ENCODE measurements at regions not wholly inside any gene's neighbourhood (a gene's known extent, or its start where the extent isn't known, plus 50 kb on each side); places are given as distances from the start of the nearest gene placed in this dataset.
"Not testable (repeated sequence)": the region's sequence is repeated elsewhere in the genome, so short reads cannot be mapped to it uniquely, and the experiment has no call there.

DNA sequence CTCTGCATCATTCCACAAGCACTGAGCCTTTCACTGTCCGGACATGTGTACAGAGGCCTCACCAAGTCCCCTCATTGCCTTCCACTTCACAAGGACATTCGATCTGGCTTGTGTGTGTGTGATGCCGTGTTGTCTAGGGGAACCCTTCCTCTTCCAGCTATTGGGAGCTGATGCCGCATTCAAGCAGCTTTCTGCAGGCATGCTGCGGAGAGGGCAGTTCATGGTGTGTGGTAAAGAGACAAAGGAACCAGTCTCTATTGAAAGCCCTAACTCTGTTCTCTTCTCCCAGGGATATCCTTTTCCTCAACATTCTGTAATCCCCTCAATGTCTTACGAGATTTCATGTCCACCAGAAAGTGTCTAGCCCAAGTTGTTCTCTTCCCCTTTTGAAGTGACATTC is 141.6 kb downstream of the ALOX5 start:
- DNase-seq (ENCODE audit: low read depth), result no peak

DNA sequence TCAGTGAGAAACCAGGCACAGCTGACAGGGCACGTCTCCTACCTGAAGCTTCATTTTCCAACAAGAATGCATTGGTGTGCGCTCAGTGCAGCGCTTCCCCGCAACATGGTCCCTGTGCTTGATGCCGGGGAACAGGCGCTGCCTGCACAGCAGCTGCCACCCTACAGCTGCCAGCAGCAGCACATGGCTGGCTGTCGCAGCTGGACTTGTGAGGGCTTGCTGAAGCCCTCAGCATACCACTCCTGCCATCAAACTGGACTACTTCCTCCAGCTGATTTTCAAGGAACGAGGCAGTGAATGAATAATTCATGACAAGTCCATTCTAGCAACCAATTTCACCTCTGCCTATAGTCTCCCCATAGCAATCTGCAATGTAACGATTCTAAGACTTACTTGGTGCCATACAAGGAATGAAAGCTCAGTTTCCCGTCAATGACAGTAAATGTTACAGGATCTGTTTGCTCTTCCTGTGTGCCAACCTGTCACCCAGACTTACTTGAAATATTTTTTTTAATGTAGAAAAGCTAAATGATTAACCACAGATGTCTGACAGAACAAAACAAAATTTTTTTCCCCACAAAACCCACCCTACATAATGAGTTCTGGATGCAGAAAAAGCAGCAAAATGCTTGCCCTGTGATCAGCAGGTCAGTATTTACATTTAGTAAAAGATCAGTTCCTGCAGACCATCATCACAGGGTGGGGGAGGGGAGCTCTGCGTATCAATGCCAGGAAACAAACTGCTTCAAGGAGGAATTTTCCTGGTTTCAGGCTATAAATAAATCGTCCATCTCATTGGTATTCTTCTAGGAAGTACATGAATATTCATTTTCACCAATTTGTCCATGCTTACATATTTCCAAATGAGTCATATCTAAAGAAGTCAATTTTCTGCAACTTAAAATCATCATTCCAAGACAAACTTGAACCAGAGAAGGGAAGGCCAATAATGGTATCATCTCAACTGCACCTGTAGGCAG is 140.6 kb downstream of the ALOX5 start:
- DNase-seq (ENCODE audit: low read depth), result peak; percentile 62

DNA sequence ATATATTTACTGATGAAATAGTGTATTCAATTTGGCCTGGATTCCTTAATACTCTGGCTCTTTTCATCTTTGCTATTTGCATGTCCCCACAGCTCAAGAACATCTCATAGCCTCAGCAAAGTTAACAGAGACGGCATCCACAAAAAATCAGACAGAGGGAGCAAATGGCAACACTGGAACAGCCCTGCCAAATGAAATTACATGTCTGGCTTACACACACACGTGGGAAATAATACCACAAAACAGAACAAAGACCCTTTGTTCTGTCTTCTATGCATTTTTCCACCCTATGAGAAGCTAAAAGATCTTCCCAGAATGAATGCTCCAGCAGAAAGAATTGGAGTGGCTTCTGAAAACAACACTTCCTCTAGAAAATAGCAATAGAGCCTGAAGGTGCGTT is 139.5 kb downstream of the ALOX5 start:
- DNase-seq (ENCODE audit: low read depth), result no peak

DNA sequence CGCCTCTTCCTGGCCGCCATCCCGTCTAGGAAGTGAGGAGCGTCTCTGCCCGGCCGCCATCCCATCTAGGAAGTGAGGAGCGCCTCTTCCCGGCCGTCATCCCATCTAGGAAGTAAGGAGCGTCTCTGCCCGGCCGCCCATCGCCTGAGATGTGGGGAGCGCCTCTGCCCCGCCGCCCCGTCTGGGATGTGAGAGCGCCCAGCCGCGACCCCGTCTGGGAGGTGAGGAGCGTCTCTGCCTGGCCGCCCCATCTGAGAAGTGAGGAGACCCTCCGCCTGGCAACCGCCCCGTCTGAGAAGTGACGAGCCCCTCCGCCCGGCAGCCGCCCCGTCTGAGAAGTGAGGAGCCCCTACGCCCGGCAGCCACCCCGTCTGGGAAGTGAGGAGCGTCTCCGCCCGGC is 137.9 kb downstream of the ALOX5 start:
- not testable (repeated sequence) for DNase-seq (ENCODE audit: low read depth)

DNA sequence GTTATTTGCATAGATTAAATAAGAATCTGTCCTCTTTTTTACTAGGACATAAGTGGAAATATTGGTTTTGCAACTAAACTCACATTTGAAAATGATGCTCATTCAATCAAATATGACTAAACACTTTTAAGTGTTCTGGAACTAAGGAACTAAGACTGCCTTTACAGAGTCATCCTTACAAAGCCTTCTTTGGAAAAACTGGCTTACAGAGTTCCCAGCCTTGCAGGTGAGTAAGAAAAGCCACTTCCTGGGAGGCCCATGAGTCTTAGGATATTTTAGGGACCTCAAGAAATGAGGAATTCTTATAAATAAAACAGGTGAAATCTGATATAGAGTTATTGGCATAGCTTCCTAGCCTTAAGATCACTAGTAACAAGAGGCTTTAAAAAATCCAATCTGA is 135.5 kb downstream of the ALOX5 start:
- no peak for DNase-seq (ENCODE audit: low read depth)

DNA sequence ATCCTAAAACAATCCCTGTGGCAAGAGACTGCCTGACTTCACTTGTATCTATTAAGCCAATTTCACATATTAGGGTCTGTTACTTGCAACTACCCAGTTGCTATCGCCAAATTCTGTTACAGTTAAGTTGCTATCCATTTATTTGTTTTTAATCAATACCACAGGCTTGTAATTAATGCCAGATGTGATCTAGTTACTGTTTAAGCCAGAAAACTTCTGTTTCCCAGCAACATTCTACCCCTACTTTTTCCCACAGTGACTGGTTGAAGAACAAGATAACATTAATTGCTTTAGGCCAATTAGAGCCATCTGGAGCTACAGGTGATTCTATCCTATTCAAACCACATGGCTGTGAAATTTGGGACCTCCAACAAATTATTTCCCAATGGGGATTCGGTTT is 131.3 kb downstream of the ALOX5 start:
- DNase-seq (ENCODE audit: low read depth), result peak; percentile 23

DNA sequence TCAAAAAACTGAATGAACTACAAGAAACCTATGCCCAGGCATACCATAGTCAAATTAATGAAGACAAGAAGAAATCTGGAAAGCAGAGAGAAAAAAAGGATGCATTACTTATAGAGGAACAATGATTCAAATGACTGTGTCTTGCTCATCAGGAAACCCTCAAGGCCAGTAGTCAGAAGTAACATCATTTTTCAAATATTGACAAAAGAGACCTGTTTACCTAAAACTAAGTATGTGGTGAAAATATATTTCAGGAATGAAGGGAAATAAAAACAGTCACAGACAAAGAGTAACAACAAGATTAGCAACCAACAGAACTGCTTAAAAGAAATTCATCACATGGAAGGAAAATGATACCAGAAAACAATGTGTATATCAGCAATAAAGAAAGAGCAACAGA is 128.4 kb downstream of the ALOX5 start:
- no peak for DNase-seq (ENCODE audit: low read depth)

DNA sequence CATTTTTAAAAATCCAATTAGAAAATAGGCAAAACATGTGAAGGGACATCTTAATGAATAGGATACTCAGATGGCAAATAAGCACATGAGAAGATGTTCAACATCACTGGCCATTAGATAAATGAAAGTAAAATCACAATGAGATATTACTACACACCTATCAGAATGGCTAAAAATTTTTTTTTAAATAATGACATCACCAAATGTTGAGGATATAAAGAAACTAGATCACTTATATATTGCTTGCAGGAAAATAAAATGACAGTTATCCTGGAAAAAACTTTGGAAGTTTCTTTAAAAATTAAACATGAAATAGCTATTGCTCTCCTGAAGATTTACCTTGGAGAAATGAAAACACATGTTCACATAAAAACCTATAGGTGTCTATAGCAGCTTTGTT is 127.8 kb downstream of the ALOX5 start:
- DNase-seq (ENCODE audit: low read depth), result no peak

DNA sequence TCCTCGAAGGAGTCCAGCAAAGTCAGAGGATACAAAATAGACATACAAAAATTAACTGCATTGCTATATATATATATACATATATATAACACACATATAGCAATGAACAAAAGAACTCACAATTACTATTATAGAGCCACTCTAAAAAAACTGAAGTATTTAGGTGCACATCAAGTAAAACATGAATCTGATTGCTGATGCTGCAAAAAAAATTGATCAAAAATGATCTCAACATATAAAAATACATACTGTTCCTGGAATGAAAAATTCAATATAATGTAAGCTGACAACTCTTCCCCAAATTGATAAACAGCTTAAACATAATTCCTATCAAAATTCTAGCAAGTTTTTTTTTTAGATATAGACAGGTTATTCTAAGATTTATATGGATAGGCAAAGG is 126.8 kb downstream of the ALOX5 start:
- no peak for DNase-seq (ENCODE audit: low read depth)

DNA sequence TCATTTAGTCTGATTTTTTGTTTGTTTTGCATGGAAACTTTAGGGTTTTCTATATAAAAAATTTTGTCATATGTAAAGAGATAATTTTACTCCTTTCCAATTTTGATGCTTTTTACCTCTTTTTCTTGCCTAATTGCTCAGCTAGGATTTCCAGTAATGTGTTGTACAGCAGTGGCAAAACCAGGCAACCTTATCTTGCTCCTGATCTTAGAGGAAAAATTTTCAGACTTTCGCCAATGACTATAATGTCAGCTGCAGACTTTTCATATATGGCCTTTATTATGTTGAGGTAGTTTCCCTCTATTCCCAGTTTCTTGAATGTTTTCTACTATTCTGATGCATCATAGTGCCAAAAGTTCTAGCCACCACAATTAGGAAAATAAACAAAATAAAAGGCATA is 126.3 kb downstream of the ALOX5 start:
- DNase-seq (ENCODE audit: low read depth), result no peak

DNA sequence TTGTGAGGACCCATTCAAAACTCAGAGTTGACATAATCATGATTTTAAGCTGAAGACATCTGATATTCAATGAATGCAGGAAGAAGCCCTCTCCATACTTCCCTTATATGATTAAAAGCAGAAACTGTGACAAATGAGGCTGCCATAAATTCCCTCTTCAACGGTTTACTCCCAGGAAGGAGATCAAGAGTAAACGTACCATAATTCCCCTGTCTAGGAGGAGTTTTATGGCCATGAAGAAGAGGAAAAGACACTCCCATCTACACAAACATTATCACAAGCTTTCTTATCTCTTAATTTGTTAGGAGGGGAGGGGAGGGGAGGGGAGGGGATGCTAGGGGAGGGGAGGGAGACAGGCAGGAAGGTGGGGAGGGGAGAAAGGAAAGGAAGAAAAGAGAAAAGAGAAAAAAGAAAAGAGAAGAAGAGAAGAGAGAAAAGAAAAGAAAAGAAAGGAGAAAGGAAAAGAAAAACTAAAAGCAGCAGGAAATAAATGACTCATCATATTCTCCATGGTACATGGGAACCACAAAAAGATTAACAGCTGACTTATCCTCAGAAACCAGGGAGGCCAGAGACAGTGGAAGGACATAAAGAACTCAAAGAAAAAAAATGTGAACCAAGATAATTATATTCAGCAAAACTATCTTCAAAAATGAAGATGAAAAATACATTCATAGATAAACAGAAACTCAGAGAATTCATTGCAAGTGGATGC is 121.6 kb downstream of the ALOX5 start:
- DNase-seq (ENCODE audit: low read depth), result no peak
